Liver (tissue), 3 donors: ENCODE measurements at regions not wholly inside any gene's neighbourhood (a gene's known extent, or its start where the extent isn't known, plus 50 kb on each side); places are given as distances from the start of the nearest gene placed in this dataset.
"Not testable (repeated sequence)": the region's sequence is repeated elsewhere in the genome, so short reads cannot be mapped to it uniquely, and the experiment has no call there.

ENCODE experiments used
- EGR1 ChIP-seq, 2 donors: IDR thresholded peaks; 2 replicates each; pipeline ENCODE4 v1.6.1; 2016 to 2018; ENCODE audit warnings: antibody characterized with exemption in 2 of 2, low read depth in 2 of 2
- HNF4G ChIP-seq: IDR thresholded peaks from 2 replicates; pipeline ENCODE4 v1.6.1; 2016; ENCODE audit warnings: antibody characterized with exemption
- RAD21 ChIP-seq, 2 donors: IDR thresholded peaks; 2 replicates each; pipeline ENCODE4 v1.6.1; 2016; ENCODE audit warnings: antibody characterized with exemption in 2 of 2, mild to moderate bottlenecking in 2 of 2
- REST ChIP-seq: IDR thresholded peaks from 2 replicates; pipeline ENCODE4 v1.6.1; 2016; ENCODE audit warnings: antibody characterized with exemption, mild to moderate bottlenecking
- TAF1 ChIP-seq: conservative IDR thresholded peaks from 2 replicates; pipeline ENCODE4 v1.6.1; 2016; ENCODE audit warnings: antibody characterized with exemption, mild to moderate bottlenecking
- TF ChIP-seq, protein P1 (sequence below): fragments of 150-350 bp; IDR thresholded peaks from 2 replicates; pipeline ENCODE4 v1.5.1; 2017; ENCODE audit warnings: improper control_type of control experiment, low read depth, low read length; ENCODE audit not compliant: missing input control
- donor health status: healthy.
- donor health status: healthy.

DNA sequence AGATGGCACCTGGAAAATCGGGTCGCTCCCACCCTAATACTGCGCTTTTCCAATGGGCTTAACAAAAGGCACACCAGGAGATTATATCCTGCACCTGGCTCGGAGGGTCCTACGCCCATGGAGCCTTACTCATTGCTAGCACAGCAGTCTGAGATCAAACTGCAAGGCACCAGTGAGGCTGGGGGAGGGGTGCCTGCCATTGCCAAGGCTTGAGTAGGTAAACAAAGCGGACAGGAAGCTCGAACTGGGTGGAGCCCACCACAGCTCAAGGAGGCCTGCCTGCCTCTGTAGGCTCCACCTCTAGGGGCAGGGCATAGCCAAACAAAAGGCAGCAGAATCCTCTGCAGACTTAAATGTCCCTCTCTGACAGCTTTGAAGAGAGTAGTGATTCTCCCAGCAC is 814.8 kb downstream of the SEMA5A start:
- TF ChIP-seq, protein P1, sequence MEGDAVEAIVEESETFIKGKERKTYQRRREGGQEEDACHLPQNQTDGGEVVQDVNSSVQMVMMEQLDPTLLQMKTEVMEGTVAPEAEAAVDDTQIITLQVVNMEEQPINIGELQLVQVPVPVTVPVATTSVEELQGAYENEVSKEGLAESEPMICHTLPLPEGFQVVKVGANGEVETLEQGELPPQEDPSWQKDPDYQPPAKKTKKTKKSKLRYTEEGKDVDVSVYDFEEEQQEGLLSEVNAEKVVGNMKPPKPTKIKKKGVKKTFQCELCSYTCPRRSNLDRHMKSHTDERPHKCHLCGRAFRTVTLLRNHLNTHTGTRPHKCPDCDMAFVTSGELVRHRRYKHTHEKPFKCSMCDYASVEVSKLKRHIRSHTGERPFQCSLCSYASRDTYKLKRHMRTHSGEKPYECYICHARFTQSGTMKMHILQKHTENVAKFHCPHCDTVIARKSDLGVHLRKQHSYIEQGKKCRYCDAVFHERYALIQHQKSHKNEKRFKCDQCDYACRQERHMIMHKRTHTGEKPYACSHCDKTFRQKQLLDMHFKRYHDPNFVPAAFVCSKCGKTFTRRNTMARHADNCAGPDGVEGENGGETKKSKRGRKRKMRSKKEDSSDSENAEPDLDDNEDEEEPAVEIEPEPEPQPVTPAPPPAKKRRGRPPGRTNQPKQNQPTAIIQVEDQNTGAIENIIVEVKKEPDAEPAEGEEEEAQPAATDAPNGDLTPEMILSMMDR = not testable (repeated sequence)
- not testable (repeated sequence) for TF ChIP-seq RAD21 (IDR thresholded peaks at IDR 0.05); EGR1 (IDR thresholded peaks at IDR 0.05; ENCODE audit: low read depth in 2 of 2); REST; TAF1; HNF4G
